ENCODE measurements at regions not wholly inside any gene's neighbourhood (a gene's known extent, or its start where the extent isn't known, plus 50 kb on each side); places are given as distances from the start of the nearest gene placed in this dataset.

- TF ChIP-seq CTCF (IDR thresholded peaks at IDR 0.05; ENCODE audit: low read depth, low read length, missing input control): no peak
- TF ChIP-seq, protein P1, sequence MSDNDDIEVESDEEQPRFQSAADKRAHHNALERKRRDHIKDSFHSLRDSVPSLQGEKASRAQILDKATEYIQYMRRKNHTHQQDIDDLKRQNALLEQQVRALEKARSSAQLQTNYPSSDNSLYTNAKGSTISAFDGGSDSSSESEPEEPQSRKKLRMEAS (IDR thresholded peaks at IDR 0.05): no peak
- no peak for TF ChIP-seq HNF4G (IDR thresholded peaks at IDR 0.05)
- TF ChIP-seq, protein P2, sequence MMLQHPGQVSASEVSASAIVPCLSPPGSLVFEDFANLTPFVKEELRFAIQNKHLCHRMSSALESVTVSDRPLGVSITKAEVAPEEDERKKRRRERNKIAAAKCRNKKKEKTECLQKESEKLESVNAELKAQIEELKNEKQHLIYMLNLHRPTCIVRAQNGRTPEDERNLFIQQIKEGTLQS (IDR thresholded peaks at IDR 0.05): no peak
- TF ChIP-seq, protein P3, sequence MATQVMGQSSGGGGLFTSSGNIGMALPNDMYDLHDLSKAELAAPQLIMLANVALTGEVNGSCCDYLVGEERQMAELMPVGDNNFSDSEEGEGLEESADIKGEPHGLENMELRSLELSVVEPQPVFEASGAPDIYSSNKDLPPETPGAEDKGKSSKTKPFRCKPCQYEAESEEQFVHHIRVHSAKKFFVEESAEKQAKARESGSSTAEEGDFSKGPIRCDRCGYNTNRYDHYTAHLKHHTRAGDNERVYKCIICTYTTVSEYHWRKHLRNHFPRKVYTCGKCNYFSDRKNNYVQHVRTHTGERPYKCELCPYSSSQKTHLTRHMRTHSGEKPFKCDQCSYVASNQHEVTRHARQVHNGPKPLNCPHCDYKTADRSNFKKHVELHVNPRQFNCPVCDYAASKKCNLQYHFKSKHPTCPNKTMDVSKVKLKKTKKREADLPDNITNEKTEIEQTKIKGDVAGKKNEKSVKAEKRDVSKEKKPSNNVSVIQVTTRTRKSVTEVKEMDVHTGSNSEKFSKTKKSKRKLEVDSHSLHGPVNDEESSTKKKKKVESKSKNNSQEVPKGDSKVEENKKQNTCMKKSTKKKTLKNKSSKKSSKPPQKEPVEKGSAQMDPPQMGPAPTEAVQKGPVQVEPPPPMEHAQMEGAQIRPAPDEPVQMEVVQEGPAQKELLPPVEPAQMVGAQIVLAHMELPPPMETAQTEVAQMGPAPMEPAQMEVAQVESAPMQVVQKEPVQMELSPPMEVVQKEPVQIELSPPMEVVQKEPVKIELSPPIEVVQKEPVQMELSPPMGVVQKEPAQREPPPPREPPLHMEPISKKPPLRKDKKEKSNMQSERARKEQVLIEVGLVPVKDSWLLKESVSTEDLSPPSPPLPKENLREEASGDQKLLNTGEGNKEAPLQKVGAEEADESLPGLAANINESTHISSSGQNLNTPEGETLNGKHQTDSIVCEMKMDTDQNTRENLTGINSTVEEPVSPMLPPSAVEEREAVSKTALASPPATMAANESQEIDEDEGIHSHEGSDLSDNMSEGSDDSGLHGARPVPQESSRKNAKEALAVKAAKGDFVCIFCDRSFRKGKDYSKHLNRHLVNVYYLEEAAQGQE (IDR thresholded peaks at IDR 0.05): no peak
- no peak for TF ChIP-seq SP1 (IDR thresholded peaks at IDR 0.05)
- no peak for TF ChIP-seq RAD21 (IDR thresholded peaks at IDR 0.05)
- no peak for TF ChIP-seq EGR1 (IDR thresholded peaks at IDR 0.05; ENCODE audit: low read depth in 2 of 2)
- TF ChIP-seq GABPA (IDR thresholded peaks at IDR 0.05 in 1 of 2, conservative IDR thresholded peaks at IDR 0.05 in 1 of 2): no peak
- TF ChIP-seq TAF1 (conservative IDR thresholded peaks at IDR 0.05): no peak
- no peak for TF ChIP-seq FOXA1 (IDR thresholded peaks at IDR 0.05)
- TF ChIP-seq JUND (IDR thresholded peaks at IDR 0.05): no peak
- no peak for TF ChIP-seq RXRA (IDR thresholded peaks at IDR 0.05)
Observed at GRCh38 chr20:22339946-22340345, 244.4 kb downstream of the FOXA2 start.

Data from liver (tissue), 3 donors.